Ascending aorta (tissue), 2 donors: ENCODE measurements at regions not wholly inside any gene's neighbourhood (a gene's known extent, or its start where the extent isn't known, plus 50 kb on each side); places are given as distances from the start of the nearest gene placed in this dataset.

Experiments
- DNase-seq, 2 donors: peaks; one replicate each; pipeline ENCODE4 v3.0.0-alpha.2; 2019; ENCODE audit warnings: low spot score in 2 of 2
- H3K27ac ChIP-seq, 2 donors: fragments of 200-600 bp; sonication (generic); one replicate each; pipeline ENCODE4 v1.5.1; 2016 to 2017; ENCODE audit warnings: mild to moderate bottlenecking in 1 of 2
- H3K27me3 ChIP-seq: fragments of 200-600 bp; sonication (generic); one replicate; pipeline ENCODE4 v1.5.1; 2017
- H3K36me3 ChIP-seq, 2 donors: fragments of 200-600 bp; sonication (generic); one replicate each; pipeline ENCODE4 v1.5.1; 2016
- H3K4me1 ChIP-seq, 2 donors: fragments of 200-600 bp; sonication (generic); one replicate each; pipeline ENCODE4 v1.5.1; 2016 to 2017; ENCODE audit warnings: mild to moderate bottlenecking in 1 of 2
- H3K4me3 ChIP-seq, 2 donors: fragments of 200-600 bp; sonication (generic); one replicate each; pipeline ENCODE4 v1.5.1; 2016 to 2017; ENCODE audit warnings: mild to moderate bottlenecking in 1 of 2
- H3K9me3 ChIP-seq, 2 donors: fragments of 200-600 bp; sonication (generic); one replicate each; pipeline ENCODE4 v1.5.1; 2016
- intact Hi-C: fragments of 100-400 bp; cut with DNase I; formaldehyde crosslinking; loops from one replicate; pipeline ENCODE4 v1.15.1; 2023
- TF ChIP-seq, protein P1 (sequence below), 3 experiments: fragments of 200-600 bp in 2 of 3; fragments of 450-650 bp in 1 of 3; sonication (generic) in 2 of 3; IDR thresholded peaks; one replicate each; pipeline ENCODE4 v1.5.1; 2016 to 2019; ENCODE audit warnings: antibody characterized with exemption in 3 of 3, mild to moderate bottlenecking in 1 of 3, moderate library complexity in 1 of 3

- H3K27ac ChIP-seq = no peak overlapping the region
- intact Hi-C loops = no loop called here
- H3K36me3 ChIP-seq = no peaks in the 10 kb centered on the region
- H3K27me3 ChIP-seq = no peaks in the 10 kb centered on the region
- TF ChIP-seq, protein P1, sequence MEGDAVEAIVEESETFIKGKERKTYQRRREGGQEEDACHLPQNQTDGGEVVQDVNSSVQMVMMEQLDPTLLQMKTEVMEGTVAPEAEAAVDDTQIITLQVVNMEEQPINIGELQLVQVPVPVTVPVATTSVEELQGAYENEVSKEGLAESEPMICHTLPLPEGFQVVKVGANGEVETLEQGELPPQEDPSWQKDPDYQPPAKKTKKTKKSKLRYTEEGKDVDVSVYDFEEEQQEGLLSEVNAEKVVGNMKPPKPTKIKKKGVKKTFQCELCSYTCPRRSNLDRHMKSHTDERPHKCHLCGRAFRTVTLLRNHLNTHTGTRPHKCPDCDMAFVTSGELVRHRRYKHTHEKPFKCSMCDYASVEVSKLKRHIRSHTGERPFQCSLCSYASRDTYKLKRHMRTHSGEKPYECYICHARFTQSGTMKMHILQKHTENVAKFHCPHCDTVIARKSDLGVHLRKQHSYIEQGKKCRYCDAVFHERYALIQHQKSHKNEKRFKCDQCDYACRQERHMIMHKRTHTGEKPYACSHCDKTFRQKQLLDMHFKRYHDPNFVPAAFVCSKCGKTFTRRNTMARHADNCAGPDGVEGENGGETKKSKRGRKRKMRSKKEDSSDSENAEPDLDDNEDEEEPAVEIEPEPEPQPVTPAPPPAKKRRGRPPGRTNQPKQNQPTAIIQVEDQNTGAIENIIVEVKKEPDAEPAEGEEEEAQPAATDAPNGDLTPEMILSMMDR (IDR thresholded peaks at IDR 0.05) = no peak
- no peak overlapping the region for H3K4me3 ChIP-seq
- H3K9me3 ChIP-seq = no peaks in the 10 kb centered on the region
- H3K4me1 ChIP-seq = no peaks in the 10 kb centered on the region
- no peak for DNase-seq
Measured at GRCh38 chr3:181567311-181568075, 144.2 kb upstream of the SOX2 start.

GRCh38 chr3:181565416-181565815 is 146.3 kb upstream of the SOX2 start:
- no peak overlapping the region for H3K27ac ChIP-seq

DNA sequence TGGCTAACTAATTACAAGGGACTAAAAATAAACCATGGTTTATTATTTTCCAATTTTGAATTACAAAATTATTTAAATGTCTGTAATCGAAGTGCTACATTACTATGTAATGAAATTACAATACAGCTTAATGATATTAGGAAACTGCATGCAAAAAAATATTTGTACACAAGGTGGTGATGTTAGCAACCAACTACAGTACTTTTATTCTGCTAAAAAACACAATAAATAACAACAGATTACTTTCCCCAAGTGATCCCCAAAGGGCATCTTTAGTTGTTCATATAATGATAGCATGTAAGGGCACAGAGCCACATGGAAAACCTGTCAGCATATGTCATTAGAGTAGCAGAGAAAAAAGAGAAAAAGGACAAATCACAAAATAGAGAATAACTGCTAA is 147.5 kb upstream of the SOX2 start:
- intact Hi-C loops = no loop called here
- no peak for DNase-seq
- Histone ChIP-seq H3K4me3 (no peak overlapping the region), H3K9me3 (no peaks in the 10 kb centered on the region), H3K27ac (no peak overlapping the region), H3K27me3 (no peaks in the 10 kb centered on the region), H3K4me1 (no peaks in the 10 kb centered on the region), H3K36me3 (no peaks in the 10 kb centered on the region)
- TF ChIP-seq, protein P1 (IDR thresholded peaks at IDR 0.05) = no peak

More at GRCh38 chr3:181565416-181565815, 146.3 kb upstream of the SOX2 start:
- Histone ChIP-seq H3K9me3 (no peaks in the 10 kb centered on the region), H3K36me3 (no peaks in the 10 kb centered on the region), H3K27me3 (no peaks in the 10 kb centered on the region), H3K4me3 (no peak overlapping the region), H3K4me1 (no peaks in the 10 kb centered on the region)
- intact Hi-C loops = no loop called here
- no peak for DNase-seq
- TF ChIP-seq, protein P1 (IDR thresholded peaks at IDR 0.05) = no peak

DNA sequence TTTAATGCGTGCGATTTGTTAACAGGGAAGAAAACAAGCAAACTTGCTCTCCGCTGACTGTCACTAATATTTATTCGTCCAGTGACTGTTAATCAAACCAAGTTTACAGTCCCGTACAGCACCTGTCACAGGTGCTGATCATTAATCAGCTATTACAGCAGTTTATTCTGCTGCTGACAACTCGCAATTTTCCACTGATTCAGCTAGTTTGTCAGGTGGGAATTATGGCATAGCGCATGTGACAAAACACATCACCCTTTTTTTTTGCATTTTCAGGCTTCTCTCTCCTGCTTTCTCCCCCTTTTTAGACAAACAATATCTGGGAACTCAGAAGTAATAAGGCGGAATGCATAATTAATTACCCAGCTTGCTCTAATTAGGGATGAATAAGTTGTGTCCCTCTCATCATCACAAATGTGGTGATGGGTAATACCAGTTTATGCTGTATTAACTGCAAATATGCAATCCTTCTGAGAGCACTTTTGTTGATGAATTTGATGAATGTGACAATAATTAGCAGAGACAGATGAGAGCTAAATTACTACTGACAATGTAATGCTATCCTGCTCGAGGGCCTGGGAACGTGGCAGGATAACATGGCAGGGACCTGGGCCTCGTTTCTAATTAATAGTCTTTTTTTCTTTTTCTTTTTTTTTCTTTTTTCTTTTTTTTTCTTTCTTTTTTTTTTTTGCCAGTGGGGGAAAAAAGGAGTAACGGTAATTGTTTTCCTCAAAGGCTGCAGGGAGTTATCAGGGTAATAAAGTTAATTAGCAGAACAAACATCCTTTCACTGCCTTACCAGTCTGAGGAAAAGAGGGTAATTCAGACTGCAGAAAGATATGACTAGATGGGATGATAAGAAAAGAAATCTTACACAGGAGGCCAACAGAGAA is 150.3 kb upstream of the SOX2 start:
- no peak for DNase-seq
- intact Hi-C loops = no loop called here
- Histone ChIP-seq H3K4me3 (no peak overlapping the region), H3K4me1 (no peaks in the 10 kb centered on the region), H3K36me3 (no peaks in the 10 kb centered on the region), H3K27me3 (no peaks in the 10 kb centered on the region), H3K27ac (no peak overlapping the region), H3K9me3 (no peaks in the 10 kb centered on the region)
- TF ChIP-seq, protein P1 (IDR thresholded peaks at IDR 0.05) = no peak

GRCh38 chr3:181558870-181559269 is 152.9 kb upstream of the SOX2 start:
- no peaks in the 10 kb centered on the region for H3K36me3 ChIP-seq
- DNase-seq = no peak
- no peaks in the 10 kb centered on the region for H3K9me3 ChIP-seq
- H3K27ac ChIP-seq = no peak overlapping the region
- H3K4me1 ChIP-seq = no peaks in the 10 kb centered on the region
- no peak overlapping the region for H3K4me3 ChIP-seq
- TF ChIP-seq, protein P1 (IDR thresholded peaks at IDR 0.05) = no peak
- H3K27me3 ChIP-seq = no peaks in the 10 kb centered on the region
- intact Hi-C loops = no loop called here
